OCI-LY1 (cell line): ENCODE measurements at regions not wholly inside any gene's neighbourhood (a gene's known extent, or its start where the extent isn't known, plus 50 kb on each side); places are given as distances from the start of the nearest gene placed in this dataset.

Experiments used
- H2AFZ ChIP-seq: fragments of 200-600 bp; sonication (generic), shearing (Covaris generic); 2 replicates; pipeline ENCODE4 v1.6.0; 2014; ENCODE audit warnings: antibody characterized with exemption, mild to moderate bottlenecking, low read length
- H3F3A ChIP-seq: fragments of 200-600 bp; sonication (generic), shearing (Covaris generic); 2 replicates; pipeline ENCODE4 v1.6.0; 2014; ENCODE audit warnings: mild to moderate bottlenecking, antibody characterized with exemption, low read length, moderate library complexity; ENCODE audit not compliant: insufficient read depth
- H3K27ac ChIP-seq: fragments of 200-600 bp; sonication (generic); 2 replicates; pipeline ENCODE4 v1.5.1; 2014; ENCODE audit warnings: low read length, mixed run types, mild to moderate bottlenecking, low read depth; ENCODE audit not compliant: poor library complexity, severe bottlenecking
- H3K27me3 ChIP-seq: fragments of 200-600 bp; sonication (generic); 2 replicates; pipeline ENCODE4 v1.6.0; 2014; ENCODE audit warnings: antibody characterized with exemption, mild to moderate bottlenecking, low read length, moderate library complexity; ENCODE audit not compliant: insufficient read depth
- H3K36me3 ChIP-seq: fragments of 200-600 bp; sonication (generic); 2 replicates; pipeline ENCODE4 v1.6.1; 2014; ENCODE audit warnings: mild to moderate bottlenecking, antibody characterized with exemption, low read length, moderate library complexity, mixed read lengths; ENCODE audit not compliant: insufficient read depth
- H3K4me1 ChIP-seq: fragments of 200-600 bp; sonication (generic); 2 replicates; pipeline ENCODE4 v1.5.1; 2014; ENCODE audit warnings: mild to moderate bottlenecking, low read length, moderate library complexity; ENCODE audit not compliant: insufficient read depth, severe bottlenecking
- H3K4me2 ChIP-seq: fragments of 200-600 bp; sonication (generic), shearing (Covaris generic); 2 replicates; pipeline ENCODE4 v1.6.1; 2014; ENCODE audit warnings: low read length
- H3K4me3 ChIP-seq: fragments of 200-600 bp; sonication (generic); 2 replicates; pipeline ENCODE4 v1.5.1; 2014; ENCODE audit warnings: low read length, low read depth, mild to moderate bottlenecking, mixed read lengths; ENCODE audit not compliant: poor library complexity, severe bottlenecking
- H3K79me2 ChIP-seq: fragments of 200-600 bp; shearing (Covaris generic); 2 replicates; pipeline ENCODE4 v1.6.1; 2016; ENCODE audit warnings: mixed run types, low read length, mixed read lengths; ENCODE audit not compliant: insufficient read depth
- H3K9ac ChIP-seq: fragments of 200-600 bp; sonication (generic), shearing (Covaris generic); 2 replicates; pipeline ENCODE4 v1.6.1; 2014; ENCODE audit warnings: mild to moderate bottlenecking, low read length, mixed read lengths
- H3K9me2 ChIP-seq: fragments of 200-600 bp; sonication (generic), shearing (Covaris generic); 2 replicates; pipeline ENCODE4 v1.6.1; 2014; ENCODE audit warnings: low read depth, mild to moderate bottlenecking, low read length, mixed read lengths
- H3K9me3 ChIP-seq: fragments of 200-600 bp; shearing (Covaris generic); 2 replicates; pipeline ENCODE4 v1.6.1; 2014; ENCODE audit warnings: low read length, mixed read lengths
- H4K20me1 ChIP-seq: fragments of 200-600 bp; sonication (generic), shearing (Covaris generic); 2 replicates; pipeline ENCODE4 v1.6.0; 2016; ENCODE audit warnings: mild to moderate bottlenecking, low read length; ENCODE audit not compliant: insufficient read depth
- CTCF ChIP-seq: fragments of 200-600 bp; sonication (generic), shearing (Covaris generic); IDR thresholded peaks from 2 replicates; pipeline ENCODE4 v1.5.1; 2017; ENCODE audit warnings: mild to moderate bottlenecking, antibody characterized with exemption, low read length, moderate library complexity, mixed read lengths
- EZH2 ChIP-seq: fragments of 200-600 bp; sonication (generic), shearing (Covaris generic); IDR thresholded peaks from 2 replicates; pipeline ENCODE4 v1.8.0; 2017; ENCODE audit warnings: borderline replicate concordance, mixed run types, mild to moderate bottlenecking, antibody characterized with exemption, low read length, moderate library complexity, mixed read lengths

GRCh38 chr3:110383356-110383755 lies 688.3 kb upstream of the NECTIN3 start:
- no peaks in the 10 kb centered on the region for H3K79me2 ChIP-seq
- no peaks in the 10 kb centered on the region for H3K9me3 ChIP-seq
- no peak overlapping the region for H3K27ac ChIP-seq
- H3F3A ChIP-seq: no peaks in the 10 kb centered on the region
- H3K4me2 ChIP-seq: no peak overlapping the region
- H3K9ac ChIP-seq: no peak overlapping the region
- no peaks in the 10 kb centered on the region for H4K20me1 ChIP-seq
- no peaks in the 10 kb centered on the region for H3K36me3 ChIP-seq
- H2AFZ ChIP-seq: no peak overlapping the region
- H3K4me1 ChIP-seq: no peaks in the 10 kb centered on the region
- no peak overlapping the region for H3K4me3 ChIP-seq
- no peaks in the 10 kb centered on the region for H3K27me3 ChIP-seq
- TF ChIP-seq CTCF (no peak), EZH2 (no peak)
- no peaks in the 10 kb centered on the region; the same call in 1 of the 2 replicates for H3K9me2 ChIP-seq

GRCh38 chr3:110384601-110385000 lies 687.0 kb upstream of the NECTIN3 start:
- Histone ChIP-seq H3F3A (no peaks in the 10 kb centered on the region), H3K4me2 (no peak overlapping the region), H3K27ac (no peak overlapping the region)

GRCh38 chr3:110389005-110389404 lies 682.6 kb upstream of the NECTIN3 start:
- Histone ChIP-seq H3K9me3 (no peaks in the 10 kb centered on the region), H3K4me1 (no peaks in the 10 kb centered on the region)

More at GRCh38 chr3:110384601-110385000, 687.0 kb upstream of the NECTIN3 start:
- H3K36me3 ChIP-seq: no peaks in the 10 kb centered on the region
- H3K4me1 ChIP-seq: no peaks in the 10 kb centered on the region
- H2AFZ ChIP-seq: no peak overlapping the region
- H3K4me3 ChIP-seq: no peak overlapping the region
- no peaks in the 10 kb centered on the region for H3K79me2 ChIP-seq
- H3K9me3 ChIP-seq: no peaks in the 10 kb centered on the region
- no peaks in the 10 kb centered on the region; the same call in 1 of the 2 replicates for H3K9me2 ChIP-seq
- no peak overlapping the region for H3K9ac ChIP-seq
- H3K27me3 ChIP-seq: no peaks in the 10 kb centered on the region
- no peak for TF ChIP-seq CTCF
- no peak for TF ChIP-seq EZH2
- no peaks in the 10 kb centered on the region for H4K20me1 ChIP-seq

More at GRCh38 chr3:110389005-110389404, 682.6 kb upstream of the NECTIN3 start:
- Histone ChIP-seq H3K27me3 (no peaks in the 10 kb centered on the region), H3K79me2 (no peaks in the 10 kb centered on the region), H3K36me3 (no peaks in the 10 kb centered on the region), H4K20me1 (no peaks in the 10 kb centered on the region), H3K27ac (no peak overlapping the region), H3K9ac (no peak overlapping the region), H3K9me2 (no peaks in the 10 kb centered on the region; the same call in 1 of the 2 replicates), H3K4me2 (no peak overlapping the region), H3K4me3 (no peak overlapping the region), H3F3A (no peaks in the 10 kb centered on the region), H2AFZ (no peak overlapping the region)
- no peak for TF ChIP-seq EZH2
- no peak for TF ChIP-seq CTCF
